ENCODE measurements at regions not wholly inside any gene's neighbourhood (a gene's known extent, or its start where the extent isn't known, plus 50 kb on each side); places are given as distances from the start of the nearest gene placed in this dataset.

DNA sequence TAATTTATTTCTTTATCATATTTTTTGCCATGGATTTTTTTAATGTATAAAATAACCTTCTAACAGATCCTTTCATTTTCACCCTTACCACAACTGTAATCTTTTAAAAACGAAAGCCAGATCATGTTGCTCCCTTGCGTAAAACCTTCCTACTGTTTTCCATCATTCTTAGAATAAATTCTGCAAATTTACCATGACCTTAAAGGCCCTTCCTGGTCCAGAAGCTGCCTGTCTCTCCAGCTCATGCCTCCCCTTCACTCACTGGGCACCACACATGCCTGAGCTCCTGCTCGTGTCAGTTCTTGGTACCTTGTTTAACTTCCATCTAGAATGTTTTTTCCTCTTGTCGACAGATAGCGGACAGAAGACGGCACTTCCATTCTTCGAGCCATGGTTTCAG lies 245.0 kb upstream of the CDH5 start:
- Histone ChIP-seq H3K79me2 (ENCODE audit: insufficient read depth, low read length) (no peaks in the 10 kb centered on the region), H3K4me2 (ENCODE audit: low read length) (no peak overlapping the region), H4K20me1 (ENCODE audit: insufficient read depth) (no peaks in the 10 kb centered on the region), H3K4me3 (replicated peaks in 1 of 2; ENCODE audit: low read depth in 1 of 2, low read length in 2 of 2) (no peak overlapping the region), H3K27ac (ENCODE audit: low read depth, low read length) (no peak overlapping the region), H2AFZ (ENCODE audit: low read depth, low read length, poor library complexity, severe bottlenecking) (no peak overlapping the region), H3K9me3 (ENCODE audit: control insufficient read depth in 1 of 2, insufficient read depth in 1 of 2, low read depth in 1 of 2, low read length in 2 of 2) (no peaks in the 10 kb centered on the region), H3K36me3 (ENCODE audit: control insufficient read depth in 1 of 2, insufficient read depth in 2 of 2, low read length in 2 of 2) (no peaks in the 10 kb centered on the region), H3K9ac (ENCODE audit: low read length) (no peak overlapping the region), H3K4me1 (ENCODE audit: control insufficient read depth in 1 of 2, insufficient read depth in 2 of 2, low read length in 2 of 2) (no peaks in the 10 kb centered on the region), H3K9me2 (ENCODE audit: insufficient read depth) (no peaks in the 10 kb centered on the region), H3K27me3 (ENCODE audit: insufficient read depth, low read length) (peaks cover under 1% of the 10 kb centered on the region; the same call in 1 of the 2 replicates)
- intact Hi-C loops (cut with micrococcal nuclease): no loop called here
- RAD21 ChIA-PET (ENCODE audit: low non-redundant PET in 1 of 2, low total read pairs in 2 of 2, uncharacterized antibody in 2 of 2, unreplicated experiment in 2 of 2): interaction anchor here in 1 of 2 experiments (0.6 kb wide), 1 partner anchor 8 kb away, joined by 3 read pairs; no protein-coding TSS in a partner anchor
- TF ChIP-seq EGR1 (IDR thresholded peaks at IDR 0.05; ENCODE audit: low read depth): no peak
- DNase-seq (ENCODE audit: low read depth, low spot score) (no peak), ATAC-seq (no peak)
- BruUV-seq (replicated peaks): no TSS peak
- POLR2A ChIA-PET: no interaction called here
- CTCF ChIA-PET: no interaction called here

DNA sequence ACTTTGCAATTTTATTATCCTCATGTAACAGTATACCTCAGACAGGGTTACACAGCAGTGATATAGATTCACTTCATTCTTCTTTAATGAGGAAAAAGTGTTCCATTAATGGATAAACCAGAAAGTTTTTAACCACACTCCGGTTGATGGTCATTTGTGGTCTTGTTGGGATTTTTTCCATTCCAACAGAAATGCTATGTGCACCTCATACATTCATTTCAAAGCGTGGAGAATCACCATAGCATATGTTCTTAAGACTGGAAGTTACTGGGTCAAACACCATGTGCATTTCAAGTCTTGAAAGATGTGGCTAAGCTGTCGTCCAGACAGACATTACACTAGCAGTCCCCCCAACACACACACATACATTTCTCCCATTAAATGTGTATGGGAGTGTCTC lies 245.8 kb upstream of the CDH5 start:
- POLR2A ChIA-PET: no interaction called here
- ATAC-seq (no peak), DNase-seq (ENCODE audit: low read depth, low spot score) (no peak)
- RAD21 ChIA-PET (ENCODE audit: low non-redundant PET in 1 of 2, low total read pairs in 2 of 2, uncharacterized antibody in 2 of 2, unreplicated experiment in 2 of 2): interaction anchor here in 1 of 2 experiments (0.6 kb wide), 1 partner anchor 9 kb away, joined by 3 read pairs; no protein-coding TSS in a partner anchor
- Histone ChIP-seq H3K4me1 (ENCODE audit: control insufficient read depth in 1 of 2, insufficient read depth in 2 of 2, low read length in 2 of 2) (no peaks in the 10 kb centered on the region), H3K9me2 (ENCODE audit: insufficient read depth) (no peaks in the 10 kb centered on the region), H4K20me1 (ENCODE audit: insufficient read depth) (no peaks in the 10 kb centered on the region), H3K27ac (ENCODE audit: low read depth, low read length) (no peak overlapping the region), H3K4me3 (replicated peaks in 1 of 2; ENCODE audit: low read depth in 1 of 2, low read length in 2 of 2) (no peak overlapping the region), H3K4me2 (ENCODE audit: low read length) (no peak overlapping the region), H2AFZ (ENCODE audit: low read depth, low read length, poor library complexity, severe bottlenecking) (no peak overlapping the region), H3K27me3 (ENCODE audit: insufficient read depth, low read length) (no peaks in the 10 kb centered on the region; the same call in 1 of the 2 replicates), H3K79me2 (ENCODE audit: insufficient read depth, low read length) (no peaks in the 10 kb centered on the region), H3K9ac (ENCODE audit: low read length) (no peak overlapping the region), H3K9me3 (ENCODE audit: control insufficient read depth in 1 of 2, insufficient read depth in 1 of 2, low read depth in 1 of 2, low read length in 2 of 2) (no peaks in the 10 kb centered on the region), H3K36me3 (ENCODE audit: control insufficient read depth in 1 of 2, insufficient read depth in 2 of 2, low read length in 2 of 2) (no peaks in the 10 kb centered on the region)
- CTCF ChIA-PET: no interaction called here
- intact Hi-C loops (cut with micrococcal nuclease): no loop called here
- no TSS peak for BruUV-seq (replicated peaks)
- TF ChIP-seq ZFX (IDR thresholded peaks at IDR 0.05): no peak
